ENCODE measurements at regions not wholly inside any gene's neighbourhood (a gene's known extent, or its start where the extent isn't known, plus 50 kb on each side); places are given as distances from the start of the nearest gene placed in this dataset.
"Not testable (repeated sequence)": the region's sequence is repeated elsewhere in the genome, so short reads cannot be mapped to it uniquely, and the experiment has no call there.

GRCh38 chr11:95641495-95641894 lies 148.1 kb downstream of the FAM76B start:
- no peak overlapping the region for H3K4me3 ChIP-seq (ENCODE audit: low read length)
- H3K27me3 ChIP-seq (ENCODE audit: control insufficient read depth, insufficient read depth), result no peaks in the 10 kb centered on the region
- 61% methylated on average over 3 of the region's 3 CpGs for WGBS
- no peak overlapping the region for H3K27ac ChIP-seq (ENCODE audit: low read length)
- peak in 1 of 2 donors; percentile 45 for ATAC-seq
- H3K4me1 ChIP-seq (ENCODE audit: control insufficient read depth, insufficient read depth, low read length), result no peaks in the 10 kb centered on the region
- intact Hi-C loops (cut with DNase I), result no loop called here
- no peaks in the 10 kb centered on the region for H3K9me3 ChIP-seq (ENCODE audit: control insufficient read depth, low read length)
- DNase-seq, result no peak

GRCh38 chr11:95638501-95638900 lies 151.1 kb downstream of the FAM76B start:
- intact Hi-C loops (cut with DNase I), result no loop called here
- no peak for ATAC-seq
- H3K27ac ChIP-seq (ENCODE audit: low read length), result no peak overlapping the region

GRCh38 chr11:95625164-95625900 lies 164.2 kb downstream of the FAM76B start:
- Histone ChIP-seq H3K4me1 (ENCODE audit: control insufficient read depth, insufficient read depth, low read length) (no peaks in the 10 kb centered on the region), H3K27ac (ENCODE audit: low read length) (no peak overlapping the region), H3K9me3 (ENCODE audit: control insufficient read depth, low read length) (no peaks in the 10 kb centered on the region), H3K4me3 (ENCODE audit: low read length) (no peak overlapping the region), H3K27me3 (ENCODE audit: control insufficient read depth, insufficient read depth) (no peaks in the 10 kb centered on the region)
- intact Hi-C loops (cut with DNase I), result no loop called here
- WGBS, result 58% methylated on average over 7 of the region's 7 CpGs
- DNase-seq (no peak), ATAC-seq (no peak)

More at GRCh38 chr11:95638501-95638900, 151.1 kb downstream of the FAM76B start:
- Histone ChIP-seq H3K4me3 (ENCODE audit: low read length) (no peak overlapping the region), H3K27me3 (ENCODE audit: control insufficient read depth, insufficient read depth) (no peaks in the 10 kb centered on the region), H3K9me3 (ENCODE audit: control insufficient read depth, low read length) (no peaks in the 10 kb centered on the region), H3K4me1 (ENCODE audit: control insufficient read depth, insufficient read depth, low read length) (no peaks in the 10 kb centered on the region)
- 94% methylated on average over 1 of the region's 1 CpG for WGBS
- no peak for DNase-seq

GRCh38 chr11:95616256-95616804 lies 173.3 kb downstream of the FAM76B start:
- no peak for ATAC-seq
- 97% methylated on average over 1 of the region's 1 CpG for WGBS
- H3K9me3 ChIP-seq (ENCODE audit: control insufficient read depth, low read length), result no peaks in the 10 kb centered on the region

GRCh38 chr11:95611827-95612226 lies 177.8 kb downstream of the FAM76B start:
- DNase-seq, result no peak
- no peak overlapping the region for H3K27ac ChIP-seq (ENCODE audit: low read length)
- no peak for ATAC-seq
- H3K27me3 ChIP-seq (ENCODE audit: control insufficient read depth, insufficient read depth), result no peaks in the 10 kb centered on the region
- no peaks in the 10 kb centered on the region for H3K4me1 ChIP-seq (ENCODE audit: control insufficient read depth, insufficient read depth, low read length)
- intact Hi-C loops (cut with DNase I), result no loop called here
- no peak overlapping the region for H3K4me3 ChIP-seq (ENCODE audit: low read length)
- no peaks in the 10 kb centered on the region for H3K9me3 ChIP-seq (ENCODE audit: control insufficient read depth, low read length)

More at GRCh38 chr11:95616256-95616804, 173.3 kb downstream of the FAM76B start:
- Histone ChIP-seq H3K4me3 (ENCODE audit: low read length) (no peak overlapping the region), H3K27me3 (ENCODE audit: control insufficient read depth, insufficient read depth) (no peaks in the 10 kb centered on the region), H3K4me1 (ENCODE audit: control insufficient read depth, insufficient read depth, low read length) (no peaks in the 10 kb centered on the region), H3K27ac (ENCODE audit: low read length) (no peak overlapping the region)
- DNase-seq, result no peak
- intact Hi-C loops (cut with DNase I), result no loop called here

- H3K27me3 ChIP-seq (ENCODE audit: control insufficient read depth, insufficient read depth); H3K4me3 ChIP-seq (ENCODE audit: low read length); H3K9me3 ChIP-seq (ENCODE audit: control insufficient read depth, low read length); intact Hi-C loops (cut with DNase I); H3K4me1 ChIP-seq (ENCODE audit: control insufficient read depth, insufficient read depth, low read length); DNase-seq; H3K27ac ChIP-seq (ENCODE audit: low read length); ATAC-seq: not testable (repeated sequence)
- WGBS, result 96% methylated on average over 5 of the region's 5 CpGs
Observed at GRCh38 chr11:95610185-95610584, 179.4 kb downstream of the FAM76B start.

- no peak overlapping the region for H3K4me3 ChIP-seq (ENCODE audit: low read length)
- H3K27ac ChIP-seq (ENCODE audit: low read length), result no peak overlapping the region
- ATAC-seq (no peak), DNase-seq (no peak)
- WGBS, result 98% methylated on average over 1 of the region's 1 CpG
- no peaks in the 10 kb centered on the region for H3K9me3 ChIP-seq (ENCODE audit: control insufficient read depth, low read length)
- intact Hi-C loops (cut with DNase I), result no loop called here
- no peaks in the 10 kb centered on the region for H3K4me1 ChIP-seq (ENCODE audit: control insufficient read depth, insufficient read depth, low read length)
- no peaks in the 10 kb centered on the region for H3K27me3 ChIP-seq (ENCODE audit: control insufficient read depth, insufficient read depth)
Observed at GRCh38 chr11:95608093-95608492, 181.5 kb downstream of the FAM76B start.

GRCh38 chr11:95606824-95607223 lies 182.8 kb downstream of the FAM76B start:
- H3K4me3 ChIP-seq (ENCODE audit: low read length), result no peak overlapping the region
- no peaks in the 10 kb centered on the region for H3K9me3 ChIP-seq (ENCODE audit: control insufficient read depth, low read length)
- DNase-seq (no peak), ATAC-seq (no peak)
- no peaks in the 10 kb centered on the region for H3K4me1 ChIP-seq (ENCODE audit: control insufficient read depth, insufficient read depth, low read length)
- WGBS, result 83% methylated on average over 3 of the region's 3 CpGs
- H3K27me3 ChIP-seq (ENCODE audit: control insufficient read depth, insufficient read depth), result no peaks in the 10 kb centered on the region
- no peak overlapping the region for H3K27ac ChIP-seq (ENCODE audit: low read length)
- intact Hi-C loops (cut with DNase I), result no loop called here

- Histone ChIP-seq H3K4me3 (ENCODE audit: low read length) (no peak overlapping the region), H3K9me3 (ENCODE audit: control insufficient read depth, low read length) (no peaks in the 10 kb centered on the region), H3K27me3 (ENCODE audit: control insufficient read depth, insufficient read depth) (no peaks in the 10 kb centered on the region), H3K27ac (ENCODE audit: low read length) (no peak overlapping the region), H3K4me1 (ENCODE audit: control insufficient read depth, insufficient read depth, low read length) (no peaks in the 10 kb centered on the region)
- DNase-seq (no peak), ATAC-seq (no peak)
- intact Hi-C loops (cut with DNase I), result no loop called here
- WGBS, result 70% methylated on average over 3 of the region's 3 CpGs
Observed at GRCh38 chr11:95605271-95605940, 184.2 kb downstream of the FAM76B start.

GRCh38 chr11:95599959-95600586 lies 189.5 kb downstream of the FAM76B start:
- 69% methylated on average over 2 of the region's 2 CpGs for WGBS
- peaks cover 2% of the 10 kb centered on the region for H3K4me1 ChIP-seq (ENCODE audit: control insufficient read depth, insufficient read depth, low read length)
- ATAC-seq, result peak in 1 of 2 donors; percentile 31

GRCh38 chr11:95595973-95596489 lies 193.6 kb downstream of the FAM76B start:
- H3K4me1 ChIP-seq (ENCODE audit: control insufficient read depth, insufficient read depth, low read length), result peaks cover 2% of the 10 kb centered on the region
- no peak for ATAC-seq
- DNase-seq, result no peak
- H3K27me3 ChIP-seq (ENCODE audit: control insufficient read depth, insufficient read depth), result no peaks in the 10 kb centered on the region
- no peaks in the 10 kb centered on the region for H3K9me3 ChIP-seq (ENCODE audit: control insufficient read depth, low read length)
- WGBS, result 79% methylated on average over 2 of the region's 2 CpGs
- intact Hi-C loops (cut with DNase I), result no loop called here
- H3K27ac ChIP-seq (ENCODE audit: low read length), result no peak overlapping the region
- H3K4me3 ChIP-seq (ENCODE audit: low read length), result no peak overlapping the region

More at GRCh38 chr11:95599959-95600586, 189.5 kb downstream of the FAM76B start:
- no peak for DNase-seq
- Histone ChIP-seq H3K27me3 (ENCODE audit: control insufficient read depth, insufficient read depth) (no peaks in the 10 kb centered on the region), H3K27ac (ENCODE audit: low read length) (no peak overlapping the region), H3K9me3 (ENCODE audit: control insufficient read depth, low read length) (no peaks in the 10 kb centered on the region), H3K4me3 (ENCODE audit: low read length) (no peak overlapping the region)
- intact Hi-C loops (cut with DNase I), result no loop called here
